Lung microvascular endothelial cell (primary cell): ENCODE measurements at regions not wholly inside any gene's neighbourhood (a gene's known extent, or its start where the extent isn't known, plus 50 kb on each side); places are given as distances from the start of the nearest gene placed in this dataset.
"Not testable (repeated sequence)": the region's sequence is repeated elsewhere in the genome, so short reads cannot be mapped to it uniquely, and the experiment has no call there.

Experiments used
- DNase-seq, 2 donors: peaks; one replicate each; pipeline versions ENCODE4 v3.0.0 to v3.0.0-alpha.2; 2010; ENCODE audit warnings: low read depth in 2 of 2

DNA sequence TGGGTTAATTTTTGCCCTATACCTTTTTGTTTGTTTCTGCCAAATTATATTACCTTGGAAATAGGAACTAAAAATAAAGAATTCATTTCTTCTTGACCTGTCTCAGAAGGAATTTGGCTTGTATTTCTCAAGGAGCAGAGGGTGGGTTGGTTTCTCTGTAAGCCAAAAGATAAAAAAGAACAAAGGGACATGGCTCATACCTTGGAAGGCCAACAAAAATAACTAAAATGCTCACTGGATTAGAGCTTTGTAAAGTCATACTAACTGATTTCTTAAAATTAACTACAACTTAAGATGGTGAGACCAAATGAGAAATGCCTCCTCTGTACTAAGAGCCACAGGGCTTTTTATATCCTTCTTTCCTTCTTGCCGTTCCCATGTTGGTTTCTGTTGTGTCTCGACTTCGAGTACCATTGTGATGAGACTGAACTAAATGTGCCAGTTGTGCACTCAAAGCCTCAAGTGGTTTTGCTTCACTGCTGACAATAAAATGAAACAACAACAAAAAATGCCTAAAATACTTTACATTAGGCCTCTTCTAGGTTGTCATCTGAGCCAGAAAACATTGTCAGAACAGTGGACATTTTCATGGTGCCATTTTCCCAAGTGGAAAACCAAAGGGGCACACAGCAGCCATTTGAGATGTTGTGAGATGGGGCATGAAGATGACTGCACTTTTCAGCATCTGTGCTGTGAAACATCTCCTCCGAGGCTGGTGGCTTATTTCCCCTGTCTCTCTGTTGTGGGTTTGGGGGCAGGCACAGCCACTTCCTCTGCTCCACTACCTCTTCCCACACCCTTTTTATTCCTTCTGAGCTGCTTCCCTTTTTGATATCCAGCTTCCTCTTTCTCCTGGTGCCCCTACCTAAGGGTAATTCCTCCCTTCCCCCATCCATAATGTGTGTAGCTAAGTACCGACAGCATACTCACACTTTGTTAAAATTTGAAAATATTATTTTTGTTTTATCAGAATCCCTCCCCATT, 51.8 kb upstream of the AGR3 start:
- no peak for DNase-seq

DNA sequence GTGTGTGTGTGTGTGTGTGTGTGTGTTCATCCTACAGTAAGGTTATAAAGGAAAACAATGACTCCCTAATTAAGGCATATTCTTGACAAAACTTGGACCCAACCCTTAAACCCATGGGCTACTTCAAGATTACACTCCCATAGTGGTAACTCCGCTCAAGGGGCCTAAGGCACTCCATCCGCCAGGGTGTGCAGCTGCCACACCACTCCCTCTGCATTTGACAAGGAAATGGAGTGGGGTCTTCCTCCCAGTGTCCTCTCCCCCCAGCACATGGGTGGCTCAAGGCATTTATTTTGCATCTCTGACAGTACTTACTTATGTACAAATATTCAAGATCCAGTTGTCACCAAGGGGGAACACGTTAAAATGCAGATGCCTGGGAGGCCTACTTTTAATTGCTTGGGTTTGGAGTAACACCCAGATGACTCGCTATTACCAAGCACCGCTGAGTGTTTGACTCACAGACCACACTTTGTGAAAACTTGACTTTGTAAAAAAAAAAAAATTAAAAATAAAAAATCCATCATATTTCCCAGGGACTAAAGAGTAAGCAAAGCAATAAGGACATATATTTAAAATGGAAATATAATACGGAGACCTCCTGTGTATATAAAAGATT, 53.0 kb upstream of the AGR3 start:
- no peak for DNase-seq

DNA sequence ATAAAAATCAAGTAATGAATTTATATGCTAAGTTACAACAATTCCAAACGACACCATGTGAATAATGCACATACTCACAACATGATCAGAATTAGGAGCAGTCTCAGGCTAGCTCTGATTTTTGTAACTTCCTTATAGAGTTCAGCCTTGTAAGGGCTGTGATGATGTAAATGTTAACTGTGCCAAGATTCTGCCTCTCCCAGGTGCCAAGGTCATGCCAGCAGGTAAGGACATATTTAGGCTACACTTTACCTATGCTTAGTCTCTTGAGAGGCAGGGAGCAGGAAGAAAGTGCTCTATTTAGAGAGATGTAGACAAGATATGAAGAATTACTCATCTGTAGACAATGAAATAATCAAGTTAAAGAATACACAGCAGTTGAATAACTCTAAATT, 53.6 kb upstream of the AGR3 start:
- DNase-seq, result no peak

DNA sequence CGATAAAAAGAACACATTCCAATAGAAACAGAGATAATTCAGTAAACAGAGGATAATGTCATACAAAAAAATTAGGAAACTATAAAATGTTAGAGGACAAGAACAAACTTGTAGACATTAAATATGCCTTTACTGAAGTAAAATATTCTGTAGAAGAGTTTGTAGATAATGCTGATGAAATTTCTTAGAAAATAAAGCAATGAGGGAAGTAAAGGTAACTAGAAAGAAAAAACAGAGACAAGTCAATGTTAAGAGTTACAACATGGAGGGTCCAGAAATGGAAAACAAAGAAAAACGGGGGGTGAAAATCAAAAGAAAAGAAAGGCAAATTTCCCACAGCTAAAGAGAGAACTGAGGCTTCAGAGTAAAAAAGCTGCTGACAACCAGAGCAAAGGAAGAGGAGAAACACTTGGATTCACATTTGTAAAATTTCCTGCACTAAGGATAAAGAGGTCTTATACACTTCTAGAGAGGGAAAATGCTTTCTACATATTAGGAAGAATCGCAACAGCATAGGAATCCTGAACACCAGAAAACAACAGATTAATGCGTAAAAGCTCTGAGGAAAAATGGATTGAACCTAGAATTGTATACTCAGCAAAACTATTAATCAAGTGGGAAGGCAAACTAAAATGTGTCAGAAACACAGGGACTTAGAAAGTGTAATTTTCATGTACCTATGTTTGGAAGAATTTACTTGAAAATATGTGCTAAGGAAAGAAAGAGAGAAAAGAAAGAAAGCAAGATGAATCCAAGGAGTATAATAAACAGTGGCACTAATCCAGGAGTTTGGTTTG, 55.0 kb upstream of the AGR3 start:
- DNase-seq, result no peak

DNA sequence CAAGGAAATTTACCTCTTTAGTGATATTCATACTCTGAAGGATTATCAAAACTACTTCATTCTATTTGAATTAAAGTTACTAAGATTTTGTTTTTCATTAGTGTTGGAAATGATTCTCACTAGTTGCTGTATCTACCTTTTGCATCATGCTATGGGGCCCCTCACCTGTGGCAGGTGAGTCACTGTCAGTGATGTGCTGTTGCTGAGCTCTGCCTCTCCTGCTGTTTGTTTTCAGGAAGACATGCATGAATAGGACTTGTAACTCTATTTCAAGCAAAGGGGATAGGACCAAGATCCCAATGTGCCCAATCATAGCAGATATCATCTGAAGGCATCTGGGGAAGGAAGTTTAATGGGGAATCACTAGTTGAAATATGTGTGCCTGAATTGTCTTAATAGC, 57.4 kb upstream of the AGR3 start:
- no peak for DNase-seq

DNA sequence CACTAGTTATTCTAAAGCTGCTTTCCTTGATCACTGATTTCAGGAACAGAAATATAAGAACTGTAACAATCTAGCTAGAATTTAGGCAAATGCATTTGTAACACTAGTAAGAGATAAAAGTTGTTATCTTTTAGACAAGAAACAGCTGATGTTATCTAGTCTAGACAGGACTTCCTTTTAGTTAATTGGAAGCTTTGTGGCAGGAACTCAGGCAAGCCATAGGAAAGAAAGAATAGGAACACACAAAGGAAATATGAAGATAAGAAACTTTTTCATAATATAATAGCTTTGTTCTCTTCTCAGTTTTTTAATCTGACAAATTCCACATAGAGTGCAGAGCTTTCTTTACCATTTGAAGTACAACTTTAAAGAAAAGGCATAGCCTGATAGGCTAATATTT, 59.0 kb upstream of the AGR3 start:
- DNase-seq, result peak; percentile 45

DNA sequence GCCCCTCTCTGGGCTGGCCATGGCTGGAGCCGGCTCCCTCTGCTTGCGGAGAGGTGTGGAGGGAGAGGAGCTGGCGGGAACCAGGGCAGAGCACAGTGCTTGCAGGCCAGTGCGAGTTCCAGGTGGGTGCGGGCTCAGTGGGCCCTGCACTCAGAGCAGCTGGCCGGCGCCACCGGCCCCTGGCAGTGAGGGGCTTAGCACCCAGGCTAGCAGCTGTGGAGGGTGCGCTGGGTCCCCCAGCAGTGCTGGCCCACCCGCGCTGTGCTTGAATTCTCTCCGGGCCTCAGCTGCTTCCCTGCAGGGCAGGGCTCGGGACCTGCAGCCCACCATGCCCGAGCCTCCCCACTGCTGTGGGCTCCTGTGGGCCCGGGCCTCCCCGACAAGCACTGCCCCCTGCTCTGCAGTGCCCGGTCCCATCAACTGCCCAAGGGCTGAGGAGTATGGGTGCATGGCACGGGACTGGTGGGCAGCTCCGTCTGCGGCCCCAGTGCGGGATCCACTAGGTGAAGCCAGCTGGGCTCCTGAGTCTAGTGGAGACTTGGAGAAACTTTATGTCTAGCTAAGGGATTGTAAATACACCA, 61.2 kb upstream of the AGR3 start:
- DNase-seq, result no peak

DNA sequence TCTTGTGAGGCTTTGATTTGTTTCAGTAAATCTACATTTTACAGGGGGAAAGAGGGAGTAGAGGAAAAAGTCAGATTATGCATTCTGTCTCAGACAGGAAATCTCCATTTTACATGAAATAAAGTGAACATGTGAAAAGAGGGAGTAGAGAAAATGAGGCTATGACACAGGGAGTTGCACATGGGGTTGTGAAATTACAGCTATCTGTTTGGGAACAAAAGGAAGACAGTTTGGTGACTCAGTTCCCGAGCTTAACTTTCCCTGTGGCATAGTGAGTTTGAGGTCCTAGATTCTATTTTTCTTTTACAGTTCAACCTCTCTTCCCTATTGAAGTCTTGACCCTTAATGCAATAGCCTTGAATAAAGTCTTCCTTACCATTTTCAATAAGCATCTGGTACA, 63.2 kb upstream of the AGR3 start:
- DNase-seq, result no peak

DNA sequence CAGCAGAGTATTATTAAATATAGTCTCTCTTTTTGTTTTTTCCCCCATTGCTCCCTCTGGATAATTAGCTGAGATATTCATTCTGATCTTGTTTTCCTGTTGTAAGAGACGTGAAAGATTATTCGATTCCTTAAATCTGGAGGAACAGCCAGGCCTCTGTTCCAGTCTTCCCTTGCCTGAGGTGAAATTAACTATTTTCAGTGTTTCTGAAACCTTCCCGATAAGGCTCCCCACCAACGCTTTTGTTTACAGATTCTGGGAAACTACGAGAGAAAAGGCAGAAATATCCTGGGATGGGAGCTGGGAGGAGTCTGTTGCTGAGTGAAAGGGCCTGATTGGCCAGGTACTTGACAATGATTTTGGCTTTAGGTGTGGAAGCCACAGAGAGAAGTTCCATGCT, 63.6 kb upstream of the AGR3 start:
- DNase-seq, result no peak

DNA sequence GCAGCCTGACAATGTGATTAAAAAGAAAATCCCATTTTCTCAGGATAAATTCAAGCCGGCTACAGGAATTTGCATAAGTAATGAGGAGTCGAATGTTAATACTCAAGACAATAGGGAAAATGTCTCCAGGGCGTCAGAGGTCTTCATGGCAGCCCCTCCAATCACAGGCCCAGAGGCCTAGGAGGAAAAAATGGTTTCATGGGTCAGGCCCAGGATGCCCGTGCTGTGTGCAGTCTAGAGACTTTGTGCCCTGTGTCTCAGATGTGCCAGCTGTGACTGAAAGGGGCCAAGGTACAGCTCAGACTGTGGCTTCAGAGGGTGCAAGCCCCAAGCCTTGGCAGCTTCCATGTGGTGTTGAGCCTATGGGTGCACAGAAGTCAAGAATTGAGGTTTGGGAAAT, 66.3 kb upstream of the AGR3 start:
- DNase-seq, result not testable (repeated sequence)

DNA sequence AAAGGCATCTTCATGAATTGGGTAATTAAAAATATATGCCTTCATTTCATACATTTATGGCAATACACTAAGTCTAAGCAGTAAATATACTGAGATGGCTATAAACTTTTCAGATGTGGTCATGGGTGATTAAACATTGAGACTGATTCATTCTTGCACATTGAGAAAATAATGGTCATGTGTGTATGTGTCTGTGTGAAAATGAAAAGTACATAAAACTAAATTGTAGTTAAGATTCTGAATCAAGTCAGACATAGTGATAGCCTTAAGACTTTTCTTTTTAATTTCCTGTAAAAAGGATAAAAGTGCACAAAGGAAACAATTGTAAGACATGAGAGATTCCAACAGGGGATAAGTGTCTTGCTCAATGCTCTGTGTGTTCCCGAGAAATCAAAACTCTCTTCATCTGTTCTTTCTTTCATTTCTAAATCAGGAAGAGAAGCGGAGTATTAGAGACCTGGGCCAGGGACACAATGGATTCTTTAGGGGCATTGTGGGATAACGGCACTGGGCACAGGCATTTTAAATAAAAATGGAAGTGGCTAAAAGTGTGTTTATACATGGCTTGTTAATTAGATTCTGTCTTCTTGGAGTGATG, 69.8 kb upstream of the AGR3 start:
- no peak for DNase-seq

DNA sequence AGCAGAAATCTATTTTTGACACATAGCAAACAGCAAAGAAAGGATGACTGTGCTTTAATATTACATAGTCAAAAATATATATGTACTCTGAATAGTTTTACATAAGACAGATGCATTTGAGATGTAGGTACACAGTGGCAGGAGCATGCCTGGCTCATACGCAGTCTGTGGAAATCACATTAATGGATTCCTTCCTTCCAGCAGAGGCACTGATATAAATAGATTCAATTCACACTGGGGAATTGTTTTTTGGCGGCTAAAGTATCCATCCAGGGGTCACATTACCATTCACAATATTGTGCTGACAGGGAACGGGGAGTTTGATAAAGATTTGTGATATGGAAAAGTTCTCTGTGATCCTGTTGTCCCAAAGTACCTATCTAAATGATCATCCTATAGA, 72.5 kb upstream of the AGR3 start:
- DNase-seq, result peak in 1 of 2 donors; percentile 10

DNA sequence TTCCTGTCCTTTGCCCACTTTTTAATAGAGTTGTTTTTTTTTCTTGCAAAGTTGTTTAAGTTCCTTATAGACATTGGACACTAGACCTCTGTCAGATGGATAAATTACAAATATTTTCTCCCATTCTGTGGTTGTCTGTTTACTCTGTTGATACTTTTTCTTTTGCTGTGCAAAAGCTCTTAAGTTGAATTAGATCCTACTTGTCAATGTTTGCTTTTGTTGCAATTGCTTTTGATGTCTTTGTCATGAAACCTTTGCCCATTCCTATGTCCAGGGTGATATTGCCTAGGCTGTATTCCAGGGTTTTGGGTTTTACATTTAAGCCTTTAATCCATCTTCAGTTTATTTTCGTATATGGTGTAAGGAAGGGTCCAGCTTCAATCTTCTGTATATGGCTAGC, 76.9 kb upstream of the AGR3 start:
- no peak for DNase-seq

DNA sequence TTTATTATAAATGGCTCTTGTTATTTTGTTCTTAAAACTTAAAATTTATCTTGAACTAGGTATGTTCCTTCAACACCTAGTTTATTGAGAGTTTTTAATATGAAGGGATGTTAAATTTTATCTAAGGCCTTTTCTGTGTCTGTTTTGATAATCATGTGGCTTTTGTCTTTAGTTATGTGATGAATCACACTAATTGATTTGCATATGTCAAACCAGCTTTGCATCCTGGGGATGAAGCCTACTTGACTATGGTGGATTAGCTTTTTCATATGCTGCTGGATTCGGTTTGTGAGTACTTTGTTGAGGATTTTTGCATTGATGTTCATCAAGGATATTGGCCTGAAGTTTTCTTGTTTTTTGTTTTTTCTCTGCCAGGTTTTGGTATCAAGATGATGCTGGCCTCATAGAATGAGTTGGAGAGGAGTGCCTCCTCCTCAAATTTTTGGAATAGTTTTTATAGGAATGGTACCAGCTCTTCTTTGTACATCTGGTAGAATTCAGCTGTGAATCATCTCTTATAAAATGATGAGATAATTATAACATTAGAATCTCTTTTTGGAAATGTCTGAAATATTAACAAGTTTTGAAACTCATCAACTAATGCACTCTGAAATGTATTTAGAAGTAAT, 78.7 kb upstream of the AGR3 start:
- DNase-seq, result no peak

DNA sequence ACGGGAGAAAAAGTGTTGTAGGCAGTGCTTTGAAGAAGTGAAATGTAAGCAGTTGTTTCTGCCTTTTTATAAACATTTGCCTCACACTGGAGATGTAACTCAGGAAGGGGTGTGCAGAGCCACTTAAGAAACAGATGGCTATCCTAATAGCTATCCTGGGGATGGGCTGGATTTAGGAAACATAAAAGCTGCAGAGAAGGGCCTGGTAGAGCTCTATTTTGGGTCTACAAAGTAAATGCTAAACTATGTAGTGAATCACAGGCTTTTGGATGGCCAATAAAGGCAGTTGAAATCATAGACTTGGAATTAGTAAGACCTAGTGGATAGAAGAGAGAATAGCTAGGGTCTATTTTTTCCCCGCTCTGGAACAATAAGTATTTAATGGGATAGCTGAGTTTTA, 79.9 kb upstream of the AGR3 start:
- no peak for DNase-seq

DNA sequence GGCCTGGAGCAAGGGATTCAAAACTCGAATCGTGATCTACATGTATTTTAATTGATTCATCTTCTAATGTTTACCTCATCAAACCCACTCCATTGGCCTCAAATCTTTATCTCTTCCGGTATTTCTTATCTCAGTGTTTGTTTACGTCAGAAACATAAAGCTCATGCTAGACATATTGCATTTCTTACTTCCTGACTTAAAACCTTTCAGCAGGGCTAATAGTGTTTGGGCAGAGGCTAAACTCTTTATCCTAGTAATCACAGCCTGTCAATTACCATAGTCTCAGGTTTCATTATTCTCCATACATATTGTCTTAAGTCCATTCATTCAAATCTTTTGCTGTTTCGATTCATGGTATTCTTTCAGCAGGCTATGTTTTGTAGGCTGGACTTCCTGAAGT, 81.3 kb upstream of the AGR3 start:
- peak in 1 of 2 donors; percentile 7 for DNase-seq

DNA sequence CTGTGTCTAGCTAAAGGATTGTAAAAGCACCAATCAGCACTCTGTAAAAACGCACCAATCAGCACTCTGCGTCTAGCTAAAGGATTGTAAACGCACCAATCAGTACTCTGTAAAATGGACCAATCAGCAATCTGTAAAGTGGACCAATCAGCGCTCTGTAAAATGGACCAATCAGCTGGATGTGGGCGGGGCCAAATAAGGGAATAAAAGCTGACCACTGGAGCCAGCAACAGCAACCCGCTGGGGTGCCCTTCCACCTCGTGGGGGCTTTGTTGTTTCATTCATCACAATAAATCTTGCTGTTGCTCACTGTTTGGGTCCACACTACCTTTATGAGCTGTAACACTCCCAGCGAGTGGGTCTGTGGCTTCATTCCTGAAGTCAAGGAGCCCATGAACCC, 83.9 kb upstream of the AGR3 start:
- DNase-seq, result not testable (repeated sequence)

DNA sequence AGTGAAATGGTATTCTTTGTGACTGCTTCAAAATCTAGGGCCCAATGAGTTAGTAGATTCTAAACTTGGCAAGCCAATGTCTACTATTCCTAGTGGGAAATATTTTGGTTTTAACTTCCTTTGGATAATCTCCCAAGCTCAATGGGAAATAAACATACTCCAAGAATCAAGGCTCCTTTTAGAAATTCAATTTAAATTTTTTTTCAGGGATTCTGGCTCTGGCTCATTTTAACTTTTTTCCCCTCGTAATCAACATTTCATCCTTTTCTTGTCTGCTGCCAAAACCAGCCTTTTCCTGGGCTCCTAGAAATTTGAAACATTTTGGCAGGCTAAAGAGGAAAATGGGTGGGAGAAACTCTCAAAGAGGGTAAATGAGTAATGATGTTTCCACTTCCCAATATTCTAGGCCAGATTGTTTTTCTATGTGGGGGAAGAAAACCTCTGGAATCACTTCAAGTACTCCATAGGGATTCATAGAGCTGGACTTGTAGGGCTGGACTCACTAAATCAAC, 85.6 kb upstream of the AGR3 start:
- DNase-seq, result no peak

DNA sequence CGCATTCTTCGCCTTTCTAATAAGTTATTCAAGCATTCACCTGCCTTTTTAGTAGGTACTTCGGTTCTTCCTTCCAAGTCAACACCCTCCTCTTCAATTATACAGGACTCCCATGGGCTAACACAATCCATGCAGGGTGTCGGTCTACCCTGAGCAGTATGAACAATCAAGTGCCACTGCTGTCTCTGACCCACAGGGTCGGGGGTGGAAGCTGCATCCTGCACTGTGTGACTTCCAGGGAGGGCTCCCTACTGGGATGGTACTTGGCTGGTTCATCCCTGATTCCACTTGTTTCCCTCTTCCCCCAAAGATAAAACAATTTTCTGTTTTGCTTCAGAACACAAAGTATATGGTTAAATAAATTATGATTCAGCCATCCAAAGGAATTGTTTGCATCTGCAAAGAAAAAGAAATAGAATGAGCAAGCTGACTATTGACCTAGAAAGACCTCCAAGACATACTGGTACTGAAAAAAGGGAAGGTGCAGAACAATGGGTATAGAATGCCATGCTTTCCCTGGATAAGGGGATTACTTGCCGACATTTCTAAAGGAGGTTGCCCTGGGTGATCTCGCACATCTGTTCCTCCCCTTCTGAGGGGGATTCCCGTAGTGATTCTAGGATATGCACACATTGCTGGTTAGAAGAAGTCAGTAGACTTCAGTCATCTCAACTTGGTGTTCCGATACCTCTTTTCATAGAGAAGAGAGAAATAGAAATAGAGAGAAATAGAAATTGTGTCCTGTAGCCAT, 89.1 kb upstream of the AGR3 start:
- no peak for DNase-seq

DNA sequence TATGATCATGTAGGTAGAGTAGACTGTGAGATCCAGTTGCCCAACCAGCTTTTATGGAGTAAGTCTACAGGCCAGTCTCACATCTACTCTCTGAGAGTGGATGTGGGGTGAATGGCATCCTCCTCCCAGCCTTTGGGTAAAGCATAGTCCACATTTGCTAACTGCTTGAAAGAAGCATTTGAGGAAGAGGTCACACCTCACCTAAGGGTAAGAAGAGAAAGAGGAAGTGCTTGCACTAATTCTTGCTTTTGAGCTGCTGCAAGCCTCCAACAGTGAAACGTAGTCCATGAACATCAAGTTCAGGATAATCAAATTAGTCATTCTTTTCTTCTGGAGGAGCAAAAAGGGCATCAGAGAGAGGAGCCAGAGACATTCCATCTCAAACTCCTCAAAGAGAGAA, 93.9 kb upstream of the AGR3 start:
- no peak for DNase-seq
